Activated CD4-positive, alpha-beta T cell treated with anti-CD3 and anti-CD28 coated beads for 36 hours (primary cell): ENCODE measurements at regions not wholly inside any gene's neighbourhood (a gene's known extent, or its start where the extent isn't known, plus 50 kb on each side); places are given as distances from the start of the nearest gene placed in this dataset.

Experiments
- ATAC-seq: fragments of 200-7000 bp; cut with Tn5 transposase; one replicate; pipeline ENCODE4 v1.10.0; 2021; ENCODE audit warnings: mild to moderate bottlenecking, moderate library complexity
- CTCF ChIA-PET: fragments of 350-600 bp; sonication (Branson Sonifier 250); formaldehyde crosslinking; loops from one replicate; lab custom pipeline; 2021; ENCODE audit warnings: antibody characterized with exemption; lab: Charles Lee
- POLR2A ChIA-PET: fragments of 350-600 bp; sonication (Branson Sonifier 250); formaldehyde crosslinking; loops from one replicate; lab custom pipeline; 2021; ENCODE audit warnings: antibody characterized with exemption, inconsistent platforms; lab: Charles Lee
- DNase-seq: peaks from one replicate; pipeline ENCODE4 v3.0.0-alpha.2; 2020
- H3K27ac Mint-ChIP-seq: one replicate; pipeline ENCODE4 v1.8.0; 2021; ENCODE audit warnings: mixed read lengths
- H3K27me3 Mint-ChIP-seq: one replicate; pipeline ENCODE4 v1.8.0; 2021; ENCODE audit warnings: mixed read lengths
- H3K36me3 Mint-ChIP-seq: one replicate; pipeline ENCODE4 v1.8.0; 2021; ENCODE audit warnings: low read depth, mixed read lengths
- H3K4me1 Mint-ChIP-seq: one replicate; pipeline ENCODE4 v1.8.0; 2021; ENCODE audit warnings: mixed read lengths
- H3K4me3 Mint-ChIP-seq: one replicate; pipeline ENCODE4 v1.8.0; 2021; ENCODE audit warnings: mild to moderate bottlenecking, moderate library complexity, mixed read lengths
- H3K9me3 Mint-ChIP-seq: one replicate; pipeline ENCODE4 v1.8.0; 2021; ENCODE audit warnings: low read depth, mixed read lengths
- intact Hi-C, 2 experiments: fragments of 100-400 bp; cut with DNase I in 1 of 2; cut with micrococcal nuclease in 1 of 2; formaldehyde crosslinking; loops; one replicate each; pipeline versions ENCODE4 v1.14.2 to v1.15.1; 2022 to 2024; cut with DNase I, micrococcal nuclease

DNA sequence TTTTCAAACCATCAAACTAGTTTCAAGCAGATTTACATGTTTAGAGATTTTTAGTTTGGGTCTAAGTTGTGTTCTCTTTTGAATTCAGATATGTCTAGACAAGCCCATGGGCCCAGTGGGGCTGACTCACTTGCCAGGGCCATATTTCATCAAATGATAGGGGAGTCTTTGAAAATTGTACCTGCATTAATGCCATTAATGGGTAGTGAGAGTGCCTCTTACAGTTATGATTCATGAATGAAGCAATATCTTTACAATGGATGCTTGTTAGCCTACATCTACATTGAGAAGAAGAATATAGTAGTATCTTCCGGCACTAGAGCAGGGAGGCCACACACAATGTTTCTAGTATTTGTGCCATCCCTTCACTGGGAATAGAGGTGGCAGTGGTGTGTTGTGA, 174.2 kb upstream of the E2F7 start:
- Mint-ChIP-seq H3K9me3 (no peaks in the 10 kb centered on the region), H3K36me3 (no peaks in the 10 kb centered on the region), H3K4me3 (no peak overlapping the region), H3K27ac (no peak overlapping the region), H3K4me1 (no peaks in the 10 kb centered on the region), H3K27me3 (no peaks in the 10 kb centered on the region)
- intact Hi-C loops = no loop called here
- no peak for DNase-seq
- ChIA-PET POLR2A (no interaction called here), CTCF (no interaction called here)
- no peak for ATAC-seq

DNA sequence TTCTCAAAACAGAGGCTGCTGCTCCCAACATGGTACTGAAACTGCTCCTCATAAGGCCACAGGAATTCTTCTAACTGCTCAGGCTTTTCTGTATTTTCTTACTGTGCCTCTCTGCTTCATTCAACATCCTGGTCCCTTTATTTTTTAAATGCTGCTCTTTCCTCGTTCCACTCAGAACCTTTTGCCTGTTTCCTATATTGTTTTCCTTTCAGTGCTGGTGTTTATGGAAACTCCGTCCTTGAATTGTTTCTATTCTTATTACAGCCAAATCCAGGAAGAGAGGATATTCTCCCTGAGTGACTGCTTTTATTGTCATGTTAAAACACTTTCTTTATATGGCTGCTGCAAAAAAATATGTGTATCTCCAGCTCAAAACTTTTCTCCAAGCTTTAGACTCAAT, 173.0 kb upstream of the E2F7 start:
- DNase-seq (no peak), ATAC-seq (no peak)
- no peak overlapping the region for H3K4me3 Mint-ChIP-seq
- no peak overlapping the region for H3K27ac Mint-ChIP-seq
- intact Hi-C loops = no loop called here
- ChIA-PET POLR2A (no interaction called here), CTCF (no interaction called here)
- H3K27me3 Mint-ChIP-seq = no peaks in the 10 kb centered on the region
- no peaks in the 10 kb centered on the region for H3K4me1 Mint-ChIP-seq
- H3K9me3 Mint-ChIP-seq = no peaks in the 10 kb centered on the region
- H3K36me3 Mint-ChIP-seq = no peaks in the 10 kb centered on the region

GRCh38 chr12:77237896-77238295, 172.5 kb upstream of the E2F7 start:
- intact Hi-C loops = no loop called here
- ATAC-seq (no peak), DNase-seq (no peak)
- Mint-ChIP-seq H3K36me3 (no peaks in the 10 kb centered on the region), H3K27ac (no peak overlapping the region), H3K4me1 (no peaks in the 10 kb centered on the region), H3K27me3 (no peaks in the 10 kb centered on the region), H3K9me3 (no peaks in the 10 kb centered on the region), H3K4me3 (no peak overlapping the region)
- ChIA-PET CTCF (interaction anchor here (0.7 kb wide), 1 partner anchor 1013 kb away, joined by 4 read pairs; no protein-coding TSS in a partner anchor), POLR2A (no interaction called here)

DNA sequence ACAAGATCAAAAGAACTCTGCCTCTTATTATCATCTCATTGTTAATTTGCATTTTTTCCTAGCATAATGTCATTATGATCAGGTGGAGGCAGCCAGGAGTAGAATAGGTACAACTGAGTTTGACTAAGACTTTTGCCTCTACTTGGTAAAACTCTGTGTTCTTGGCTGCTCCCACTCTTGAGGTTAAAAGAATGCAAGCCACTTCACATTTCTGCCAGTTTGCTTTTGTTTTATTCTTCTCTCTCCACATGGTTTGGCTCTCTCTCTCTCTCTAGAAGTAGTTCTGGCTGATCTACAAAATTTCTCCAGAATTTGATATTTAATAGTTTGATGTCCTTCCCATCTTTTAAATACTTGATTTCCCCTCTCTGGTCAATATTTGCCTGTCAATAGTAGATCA, 170.7 kb upstream of the E2F7 start:
- no peaks in the 10 kb centered on the region for H3K4me1 Mint-ChIP-seq
- ChIA-PET POLR2A (no interaction called here), CTCF (no interaction called here)
- no peaks in the 10 kb centered on the region for H3K36me3 Mint-ChIP-seq
- no peak overlapping the region for H3K27ac Mint-ChIP-seq
- intact Hi-C loops = no loop called here
- DNase-seq (no peak), ATAC-seq (no peak)
- H3K9me3 Mint-ChIP-seq = no peaks in the 10 kb centered on the region
- H3K27me3 Mint-ChIP-seq = no peaks in the 10 kb centered on the region
- no peak overlapping the region for H3K4me3 Mint-ChIP-seq

DNA sequence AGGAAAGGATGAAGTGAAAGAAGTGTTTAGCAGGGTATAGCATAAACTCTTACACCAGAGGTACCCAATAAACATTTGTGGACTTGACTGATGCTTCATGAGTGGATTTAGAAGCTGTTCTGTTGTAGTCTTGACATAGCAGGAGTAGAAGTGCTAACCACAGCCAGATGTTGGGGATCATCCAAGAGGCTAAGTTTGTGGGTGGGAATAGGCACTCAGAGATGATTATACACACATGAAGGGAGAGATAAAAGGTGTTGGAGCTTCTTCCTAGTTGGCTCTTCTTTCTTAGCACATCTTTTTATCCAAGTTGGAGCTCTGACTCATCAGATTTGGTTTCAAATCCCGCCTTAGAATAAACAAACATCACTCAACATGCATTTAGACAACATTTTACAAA, 166.7 kb upstream of the E2F7 start:
- no peak overlapping the region for H3K4me3 Mint-ChIP-seq
- no peak overlapping the region for H3K27ac Mint-ChIP-seq
- no peaks in the 10 kb centered on the region for H3K4me1 Mint-ChIP-seq
- no peaks in the 10 kb centered on the region for H3K36me3 Mint-ChIP-seq
- POLR2A ChIA-PET = interaction anchor here (0.7 kb wide), 1 partner anchor 9 kb away, joined by 3 read pairs; no protein-coding TSS in a partner anchor
- H3K9me3 Mint-ChIP-seq = no peaks in the 10 kb centered on the region
- CTCF ChIA-PET = no interaction called here
- H3K27me3 Mint-ChIP-seq = no peaks in the 10 kb centered on the region
- intact Hi-C loops = no loop called here
- ATAC-seq (no peak), DNase-seq (no peak)

DNA sequence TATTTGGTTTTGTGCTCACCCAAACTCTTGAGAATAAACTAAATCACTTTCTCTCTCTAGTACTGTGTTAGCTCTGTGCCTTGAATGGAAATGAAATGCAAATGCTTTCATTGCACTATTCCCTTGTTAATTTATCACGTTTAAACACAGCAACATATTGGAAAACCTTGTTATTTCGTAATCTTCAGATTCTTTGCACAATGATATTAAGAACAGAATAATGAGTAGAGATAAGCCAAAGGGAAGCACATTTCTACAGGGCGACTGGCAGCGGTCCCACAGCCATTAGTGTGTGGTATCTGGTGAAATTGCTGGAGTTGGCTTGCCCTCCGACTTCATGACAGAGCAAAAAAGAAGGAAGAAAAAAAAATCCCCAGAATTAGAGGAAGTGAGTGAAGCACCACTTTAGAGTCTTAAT, 166.1 kb upstream of the E2F7 start:
- Mint-ChIP-seq H3K27ac (no peak overlapping the region), H3K27me3 (no peaks in the 10 kb centered on the region), H3K36me3 (no peaks in the 10 kb centered on the region), H3K4me1 (no peaks in the 10 kb centered on the region), H3K4me3 (no peak overlapping the region), H3K9me3 (no peaks in the 10 kb centered on the region)
- ATAC-seq = no peak
- POLR2A ChIA-PET = no interaction called here
- no peak for DNase-seq
- CTCF ChIA-PET = no interaction called here
- intact Hi-C loops = no loop called here

- no peak overlapping the region for H3K27ac Mint-ChIP-seq
- no peaks in the 10 kb centered on the region for H3K36me3 Mint-ChIP-seq
- POLR2A ChIA-PET = no interaction called here
- no peaks in the 10 kb centered on the region for H3K27me3 Mint-ChIP-seq
- CTCF ChIA-PET = interaction anchor here (0.6 kb wide), 1 partner anchor 259 kb away, joined by 3 read pairs; no protein-coding TSS in a partner anchor
- intact Hi-C loops = no loop called here
- no peaks in the 10 kb centered on the region for H3K9me3 Mint-ChIP-seq
- H3K4me1 Mint-ChIP-seq = no peaks in the 10 kb centered on the region
- DNase-seq = no peak
- no peak for ATAC-seq
- no peak overlapping the region for H3K4me3 Mint-ChIP-seq
These were observed 164.5 kb upstream of the E2F7 start for GRCh38 chr12:77229640-77230442.

- intact Hi-C loops = no loop called here
- DNase-seq = no peak
- Mint-ChIP-seq H3K36me3 (no peaks in the 10 kb centered on the region), H3K4me3 (no peak overlapping the region), H3K4me1 (no peaks in the 10 kb centered on the region), H3K27me3 (no peaks in the 10 kb centered on the region), H3K9me3 (no peaks in the 10 kb centered on the region), H3K27ac (no peak overlapping the region)
- no peak for ATAC-seq
- POLR2A ChIA-PET = no interaction called here
- CTCF ChIA-PET = no interaction called here
These were observed 163.0 kb upstream of the E2F7 start for GRCh38 chr12:77228376-77228775.

GRCh38 chr12:77226368-77226767, 161.0 kb upstream of the E2F7 start:
- Mint-ChIP-seq H3K27ac (no peak overlapping the region), H3K4me3 (no peak overlapping the region), H3K4me1 (no peaks in the 10 kb centered on the region), H3K9me3 (no peaks in the 10 kb centered on the region), H3K36me3 (no peaks in the 10 kb centered on the region), H3K27me3 (no peaks in the 10 kb centered on the region)
- no peak for DNase-seq
- ChIA-PET POLR2A (interaction anchor here (0.7 kb wide), 1 partner anchor 92 kb away, joined by 3 read pairs; no protein-coding TSS in a partner anchor), CTCF (no interaction called here)
- ATAC-seq = no peak
- intact Hi-C loops = no loop called here

DNA sequence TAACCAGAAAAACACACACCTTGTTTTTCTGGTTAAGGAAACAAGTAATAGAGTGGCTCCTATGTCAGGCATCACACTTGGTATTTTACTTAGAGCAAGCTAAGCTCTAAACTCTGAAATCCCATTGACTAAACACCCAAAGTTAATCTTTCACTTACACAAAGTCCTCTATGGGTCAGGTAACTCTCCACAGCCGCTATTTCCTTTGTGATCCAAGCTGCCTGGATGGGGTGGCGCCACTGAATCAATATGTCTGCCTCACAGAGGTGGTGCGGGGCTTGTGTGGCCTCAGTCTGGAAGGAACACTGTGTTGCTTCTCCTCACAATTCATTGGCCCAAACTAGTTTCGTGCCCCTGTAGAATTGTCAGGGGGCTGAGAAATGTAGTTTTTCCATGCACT, 160.0 kb upstream of the E2F7 start:
- DNase-seq = no peak
- POLR2A ChIA-PET = no interaction called here
- H3K36me3 Mint-ChIP-seq = no peaks in the 10 kb centered on the region
- H3K9me3 Mint-ChIP-seq = no peaks in the 10 kb centered on the region
- no peak overlapping the region for H3K4me3 Mint-ChIP-seq
- no peak for ATAC-seq
- H3K27me3 Mint-ChIP-seq = no peaks in the 10 kb centered on the region
- intact Hi-C loops = no loop called here
- no peaks in the 10 kb centered on the region for H3K4me1 Mint-ChIP-seq
- CTCF ChIA-PET = interaction anchor here (1.1 kb wide), 1 partner anchor 215 kb away, joined by 3 read pairs; no protein-coding TSS in a partner anchor
- H3K27ac Mint-ChIP-seq = no peak overlapping the region

DNA sequence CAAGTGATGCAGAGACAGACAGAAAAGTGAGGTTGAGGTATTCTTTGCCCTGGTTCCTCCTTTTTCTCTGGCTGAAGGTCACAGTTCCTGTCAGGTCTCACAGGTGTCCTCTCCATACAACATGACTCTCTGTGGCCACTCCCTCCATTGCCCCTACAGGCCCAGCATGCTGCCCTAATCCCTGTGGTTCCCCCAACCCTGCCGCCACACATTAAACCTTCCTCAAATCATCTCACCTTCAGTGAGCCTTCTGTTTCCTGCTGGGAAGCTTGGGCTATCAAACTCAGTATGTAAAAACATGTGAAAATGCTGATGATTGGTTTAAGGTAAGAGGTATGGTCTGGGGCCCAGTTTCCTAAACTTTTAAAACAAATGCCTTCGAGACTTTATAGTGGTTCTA, 159.0 kb upstream of the E2F7 start:
- ATAC-seq (no peak), DNase-seq (no peak)
- no peaks in the 10 kb centered on the region for H3K4me1 Mint-ChIP-seq
- ChIA-PET CTCF (no interaction called here), POLR2A (no interaction called here)
- no peaks in the 10 kb centered on the region for H3K27me3 Mint-ChIP-seq
- no peak overlapping the region for H3K4me3 Mint-ChIP-seq
- no peak overlapping the region for H3K27ac Mint-ChIP-seq
- H3K36me3 Mint-ChIP-seq = no peaks in the 10 kb centered on the region
- no peaks in the 10 kb centered on the region for H3K9me3 Mint-ChIP-seq
- intact Hi-C loops = no loop called here

DNA sequence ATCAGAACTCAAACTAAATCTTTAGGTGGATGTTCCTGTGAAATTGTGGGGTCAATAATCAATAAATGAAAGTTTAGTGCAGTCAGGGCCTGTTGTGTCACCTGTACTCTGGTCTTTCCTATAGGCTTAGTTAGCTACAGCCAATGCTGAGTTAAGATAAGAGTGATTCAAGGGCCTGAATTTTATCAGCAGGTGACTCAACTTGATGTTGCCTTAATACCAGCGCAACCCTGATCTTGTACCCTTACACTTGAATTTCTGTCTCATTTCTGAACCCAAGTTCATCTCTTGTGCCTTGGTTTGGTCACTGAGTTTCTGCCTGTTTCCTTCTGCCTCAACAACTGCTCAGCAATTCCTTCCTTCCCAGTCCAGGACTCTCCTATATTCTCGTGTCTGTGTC, 157.0 kb upstream of the E2F7 start:
- DNase-seq (no peak), ATAC-seq (no peak)
- no peaks in the 10 kb centered on the region for H3K9me3 Mint-ChIP-seq
- H3K4me1 Mint-ChIP-seq = no peaks in the 10 kb centered on the region
- H3K27ac Mint-ChIP-seq = no peak overlapping the region
- H3K4me3 Mint-ChIP-seq = no peak overlapping the region
- intact Hi-C loops = no loop called here
- no peaks in the 10 kb centered on the region for H3K27me3 Mint-ChIP-seq
- no peaks in the 10 kb centered on the region for H3K36me3 Mint-ChIP-seq
- POLR2A ChIA-PET = no interaction called here
- CTCF ChIA-PET = interaction anchor here (1.0 kb wide), 1 partner anchor 11 kb away, joined by 3 read pairs; no protein-coding TSS in a partner anchor
